Ovary (tissue), 3 donors: ENCODE measurements at regions not wholly inside any gene's neighbourhood (a gene's known extent, or its start where the extent isn't known, plus 50 kb on each side); places are given as distances from the start of the nearest gene placed in this dataset.
A peak's percentile ranks its signal among the peaks of the same experiment; 100 is the strongest.

Experiments used
- EP300 ChIP-seq: sonication (generic); formaldehyde crosslinking; IDR thresholded peaks from one replicate; pipeline ENCODE4 v1.6.1; 2017; ENCODE audit warnings: antibody characterized with exemption
- POLR2A ChIP-seq: fragments of 450-650 bp; IDR thresholded peaks from one replicate; pipeline ENCODE4 v1.6.1; 2017; ENCODE audit warnings: antibody characterized with exemption, mild to moderate bottlenecking, moderate library complexity
- TF ChIP-seq, protein P1 (sequence below), 3 donors: fragments of 450-650 bp in 2 of 3; fragments of 200-600 bp in 1 of 3; IDR thresholded peaks; one replicate each; pipeline versions ENCODE4 v1.5.1 to v1.8.0; 2016 to 2022; ENCODE audit warnings: antibody characterized with exemption in 3 of 3, mild to moderate bottlenecking in 1 of 3
- donor health status: DM: no; HTN: no; CAD: no.

DNA sequence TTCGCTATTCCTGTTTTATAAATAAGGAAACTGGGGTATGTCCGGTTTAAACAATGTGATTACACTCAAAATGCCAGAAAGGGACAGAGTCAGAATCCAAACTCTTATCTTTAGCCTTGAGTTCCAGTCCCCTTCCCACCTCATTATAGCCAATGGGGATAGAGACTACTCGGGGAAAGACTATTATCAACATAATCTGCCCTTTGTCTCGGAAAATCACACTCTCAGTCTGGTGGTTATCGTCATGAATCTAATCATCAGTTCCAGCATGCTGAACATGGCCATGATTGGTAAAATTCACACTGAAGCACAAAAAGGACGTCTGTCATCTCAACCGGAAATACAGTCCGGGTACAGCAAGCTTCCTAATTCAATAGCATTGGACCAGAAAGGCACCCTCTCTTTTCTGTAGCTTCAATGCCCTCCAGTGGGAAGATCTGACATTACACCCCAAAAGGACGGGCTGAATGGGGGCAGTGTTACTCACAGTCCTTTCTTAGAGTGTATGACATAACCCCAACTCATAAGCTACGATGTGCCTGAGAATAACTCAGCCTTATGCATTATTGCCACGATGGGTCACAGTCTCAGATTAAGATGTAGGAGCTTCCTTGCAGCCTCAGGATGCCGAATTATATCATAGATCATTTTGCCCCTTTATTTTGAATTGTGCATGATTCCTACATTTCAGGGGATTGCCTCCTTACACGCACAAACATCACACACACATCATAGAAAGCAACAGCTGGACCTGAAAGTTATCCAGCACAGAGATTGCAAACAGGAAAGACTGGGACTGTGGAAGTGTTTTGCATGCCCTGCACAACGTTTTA lies 390.4 kb upstream of the LMCD1 start:
- TF ChIP-seq, protein P1, sequence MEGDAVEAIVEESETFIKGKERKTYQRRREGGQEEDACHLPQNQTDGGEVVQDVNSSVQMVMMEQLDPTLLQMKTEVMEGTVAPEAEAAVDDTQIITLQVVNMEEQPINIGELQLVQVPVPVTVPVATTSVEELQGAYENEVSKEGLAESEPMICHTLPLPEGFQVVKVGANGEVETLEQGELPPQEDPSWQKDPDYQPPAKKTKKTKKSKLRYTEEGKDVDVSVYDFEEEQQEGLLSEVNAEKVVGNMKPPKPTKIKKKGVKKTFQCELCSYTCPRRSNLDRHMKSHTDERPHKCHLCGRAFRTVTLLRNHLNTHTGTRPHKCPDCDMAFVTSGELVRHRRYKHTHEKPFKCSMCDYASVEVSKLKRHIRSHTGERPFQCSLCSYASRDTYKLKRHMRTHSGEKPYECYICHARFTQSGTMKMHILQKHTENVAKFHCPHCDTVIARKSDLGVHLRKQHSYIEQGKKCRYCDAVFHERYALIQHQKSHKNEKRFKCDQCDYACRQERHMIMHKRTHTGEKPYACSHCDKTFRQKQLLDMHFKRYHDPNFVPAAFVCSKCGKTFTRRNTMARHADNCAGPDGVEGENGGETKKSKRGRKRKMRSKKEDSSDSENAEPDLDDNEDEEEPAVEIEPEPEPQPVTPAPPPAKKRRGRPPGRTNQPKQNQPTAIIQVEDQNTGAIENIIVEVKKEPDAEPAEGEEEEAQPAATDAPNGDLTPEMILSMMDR (IDR thresholded peaks at IDR 0.05) = peak; percentile 18 to 66 (median 28)
- no peak for TF ChIP-seq POLR2A
- TF ChIP-seq EP300 = no peak
